A549 (cell line): ENCODE measurements at regions not wholly inside any gene's neighbourhood (a gene's known extent, or its start where the extent isn't known, plus 50 kb on each side); places are given as distances from the start of the nearest gene placed in this dataset.

ENCODE experiments used
- CTCF ChIP-seq: fragments of >200 bp; sonication (Bioruptor Twin); formaldehyde crosslinking; IDR thresholded peaks from 3 replicates; pipeline ENCODE4 v1.5.1; 2016
- EHF ChIP-seq: fragments of 250-450 bp; sonication (Bioruptor Pico); IDR thresholded peaks from 2 replicates; pipeline ENCODE4 v1.5.0; 2020; ENCODE audit warnings: mild to moderate bottlenecking
- EP300 ChIP-seq, 2 experiments: fragments of >200 bp; sonication (Bioruptor Twin); formaldehyde crosslinking; IDR thresholded peaks; 2 replicates in 1 of 2; 3 replicates in 1 of 2; pipeline ENCODE4 v1.6.1; 2016 to 2017
- MAX ChIP-seq: IDR thresholded peaks from 2 replicates; pipeline ENCODE4 v1.6.1; 2012
- POLR2A ChIP-seq: IDR thresholded peaks from 2 replicates; pipeline ENCODE4 v1.6.1; 2012; ENCODE audit warnings: mild to moderate bottlenecking, low read length

GRCh38 chr9:80191108-80191507 is 619.3 kb downstream of the TLE4 start:
- TF ChIP-seq EHF (no peak), MAX (no peak), CTCF (no peak), POLR2A (no peak), EP300 (IDR thresholded peaks at IDR 0.05) (no peak)
